K562 (cell line): ENCODE measurements at regions not wholly inside any gene's neighbourhood (a gene's known extent, or its start where the extent isn't known, plus 50 kb on each side); places are given as distances from the start of the nearest gene placed in this dataset.

Source experiments
- ATAC-seq: fragments of 200-7000 bp; cut with Tn5 transposase; 3 replicates; pipeline ENCODE4 v1.9.1; 2020; ENCODE audit warnings: moderate library complexity
- BruUV-seq: library from RNA; stranded (reverse); fragments of 400-500 nt; replicated peaks from 2 replicates; lab custom pipeline; 2021; lab: Mats Ljungman, UMichigan
- CTCF ChIA-PET: fragments of 300-600 bp; formaldehyde crosslinking; extraction: SDS; loops from one replicate; lab custom pipeline; 2021; ENCODE audit warnings: low intra/inter-chr PET ratio; lab: Yijun Ruan, JAX
- POLR2A ChIA-PET: fragments of 300-600, 350-650 bp; sonication (Branson Sonifier 250); formaldehyde crosslinking; extraction: SDS; loops from one replicate; lab custom pipeline; 2021; ENCODE audit warnings: antibody characterized with exemption, inconsistent platforms; lab: Yijun Ruan, JAX
- DNase-seq, 4 experiments: peaks; one replicate each; pipeline versions ENCODE4 v3.0.0 to v3.0.0-alpha.2; 2011 to 2018; ENCODE audit warnings: low spot score in 3 of 4, mixed read lengths in 3 of 4; ENCODE audit errors: extremely low read depth in 1 of 4
- FAIRE-seq: peaks from 2 replicates; lab custom pipeline; 2011; peaks lifted over from hg19 to GRCh38; lab: Jason Lieb, UNC
- H2AFZ ChIP-seq: 2 replicates; pipeline ENCODE4 v1.6.0; 2011; ENCODE audit warnings: low read depth, low read length, control low read depth, inconsistent platforms
- H3K27ac ChIP-seq: fragments of 200-600 bp; 3 replicates; pipeline ENCODE4 v1.8.0; 2011; ENCODE audit warnings: low read depth, mild to moderate bottlenecking, control low read depth, inconsistent platforms, low read length, moderate library complexity, mixed read lengths; ENCODE audit errors: extremely low read depth
- H3K27me3 ChIP-seq, 2 experiments: fragments of 300-600 bp in 1 of 2; 2 replicates in 1 of 2; 3 replicates in 1 of 2; pipeline versions ENCODE4 v1.6.0 to v1.8.0; 2011; ENCODE audit warnings: inconsistent platforms in 2 of 2, low read length in 2 of 2, mild to moderate bottlenecking in 1 of 2, mixed read lengths in 1 of 2, moderate library complexity in 1 of 2; ENCODE audit not compliant: control insufficient read depth in 2 of 2, insufficient read depth in 2 of 2
- H3K36me3 ChIP-seq: fragments of 300-600 bp; 3 replicates; pipeline ENCODE4 v1.8.0; 2011; ENCODE audit warnings: mild to moderate bottlenecking, low read length, inconsistent platforms; ENCODE audit not compliant: control insufficient read depth, insufficient read depth
- H3K4me1 ChIP-seq, 2 experiments: fragments of 200-600 bp in 1 of 2; replicated peaks in 1 of 2; 2 replicates in 1 of 2; 3 replicates in 1 of 2; pipeline versions ENCODE4 v1.5.1 to v1.8.0; 2011; ENCODE audit warnings: inconsistent platforms in 2 of 2, low read length in 2 of 2, mild to moderate bottlenecking in 1 of 2, mixed read lengths in 1 of 2, moderate library complexity in 1 of 2; ENCODE audit not compliant: control insufficient read depth in 2 of 2, insufficient read depth in 2 of 2
- H3K4me2 ChIP-seq: 2 replicates; pipeline ENCODE4 v1.6.1; 2011; ENCODE audit warnings: low read length, control low read depth, inconsistent platforms, mixed read lengths; ENCODE audit not compliant: insufficient read depth
- H3K4me3 ChIP-seq: fragments of 200-600 bp; sonication (generic), shearing (Covaris generic); 2 replicates; pipeline ENCODE4 v1.5.1; 2016; ENCODE audit warnings: control low read depth, inconsistent platforms
- H3K79me2 ChIP-seq: fragments of 200-600 bp; 3 replicates; pipeline ENCODE4 v1.8.0; 2011; ENCODE audit warnings: low read length, inconsistent platforms; ENCODE audit not compliant: control insufficient read depth, insufficient read depth
- H3K9ac ChIP-seq, 2 experiments: 2 replicates each; pipeline versions ENCODE4 v1.6.0 to v1.6.1; 2011; ENCODE audit warnings: low read depth in 2 of 2, low read length in 2 of 2, control low read depth in 1 of 2, inconsistent platforms in 1 of 2, mild to moderate bottlenecking in 1 of 2, mixed read lengths in 1 of 2; ENCODE audit not compliant: insufficient read depth in 1 of 2
- H3K9me1 ChIP-seq: one replicate; pipeline ENCODE4 v1.6.0; 2011; ENCODE audit warnings: inconsistent platforms, mild to moderate bottlenecking, low read length, moderate library complexity; ENCODE audit not compliant: control insufficient read depth, insufficient read depth
- H3K9me3 ChIP-seq: replicated peaks from 2 replicates; pipeline ENCODE4 v1.5.1; 2011; ENCODE audit warnings: low read depth, low read length, inconsistent platforms; ENCODE audit not compliant: control insufficient read depth, insufficient read depth
- H4K20me1 ChIP-seq: replicated peaks from 2 replicates; pipeline ENCODE4 v1.6.1; 2011; ENCODE audit warnings: low read length, inconsistent platforms, mixed read lengths; ENCODE audit not compliant: control insufficient read depth, insufficient read depth
- CEBPB ChIP-seq: fragments of 450-650 bp; IDR thresholded peaks from 2 replicates; pipeline ENCODE4 v1.6.1; 2016; ENCODE audit warnings: missing genetic modification characterization, missing compliant biosample characterization
- MCM5 ChIP-seq: fragments of 450-650 bp; IDR thresholded peaks from 2 replicates; pipeline ENCODE4 v1.6.1; 2016; ENCODE audit warnings: low read depth
- RFX1 ChIP-seq: fragments of 450-650 bp; IDR thresholded peaks from 2 replicates; pipeline ENCODE4 v1.6.1; 2016; ENCODE audit warnings: mild to moderate bottlenecking, moderate library complexity
- TBL1XR1 ChIP-seq, 2 experiments: IDR thresholded peaks; 2 replicates each; pipeline ENCODE4 v1.6.1; 2012; ENCODE audit warnings: improper control_type of control experiment in 2 of 2, low read length in 2 of 2, mild to moderate bottlenecking in 1 of 2
- ZNF551 ChIP-seq: fragments of 250-450 bp; sonication (Bioruptor Pico); IDR thresholded peaks from 2 replicates; pipeline ENCODE4 v1.5.0; 2021; ENCODE audit warnings: mild to moderate bottlenecking, moderate library complexity
- WGBS: fragments of 100-300 bp; shearing (Covaris generic); methylation state at CpG from one replicate; pipeline ENCODE4 v1.1.6; 2016; ENCODE audit warnings: low coverage, mixed read lengths; ENCODE audit not compliant: insufficient coverage; ENCODE audit errors: missing lambda C conversion rate; 5-methylcytosine and 5-hydroxymethylcytosine counted together
- in situ Hi-C: fragments of 300-500 bp; cut with MboI; formaldehyde crosslinking; loops from 4 replicates; pipeline ENCODE4 v1.15.0; 2018; ENCODE audit warnings: inconsistent platforms, mixed read lengths
- intact Hi-C: fragments of 100-400 bp; cut with micrococcal nuclease; formaldehyde crosslinking; loops from 2 replicates; pipeline ENCODE4 v1.14.2; 2022
- TF ChIP-seq, protein P1 (sequence below): sonication (generic); formaldehyde crosslinking; IDR thresholded peaks from 2 replicates; pipeline ENCODE4 v1.5.0; 2020; ENCODE audit warnings: missing genetic modification reagents
- TF ChIP-seq, protein P2 (sequence below): fragments of 250-450 bp; sonication (Bioruptor Pico); IDR thresholded peaks from 2 replicates; pipeline ENCODE4 v1.4.0; 2020; ENCODE audit warnings: mild to moderate bottlenecking, moderate library complexity
- TF ChIP-seq, protein P3 (sequence below): fragments of 450-650 bp; IDR thresholded peaks from 2 replicates; pipeline ENCODE4 v1.6.1; 2016; ENCODE audit warnings: low read depth
- TF ChIP-seq, protein P4 (sequence below): conservative IDR thresholded peaks from 2 replicates; pipeline ENCODE4 v1.6.1; 2011; ENCODE audit warnings: low read depth, mild to moderate bottlenecking, low read length; ENCODE audit not compliant: control insufficient read depth

DNA sequence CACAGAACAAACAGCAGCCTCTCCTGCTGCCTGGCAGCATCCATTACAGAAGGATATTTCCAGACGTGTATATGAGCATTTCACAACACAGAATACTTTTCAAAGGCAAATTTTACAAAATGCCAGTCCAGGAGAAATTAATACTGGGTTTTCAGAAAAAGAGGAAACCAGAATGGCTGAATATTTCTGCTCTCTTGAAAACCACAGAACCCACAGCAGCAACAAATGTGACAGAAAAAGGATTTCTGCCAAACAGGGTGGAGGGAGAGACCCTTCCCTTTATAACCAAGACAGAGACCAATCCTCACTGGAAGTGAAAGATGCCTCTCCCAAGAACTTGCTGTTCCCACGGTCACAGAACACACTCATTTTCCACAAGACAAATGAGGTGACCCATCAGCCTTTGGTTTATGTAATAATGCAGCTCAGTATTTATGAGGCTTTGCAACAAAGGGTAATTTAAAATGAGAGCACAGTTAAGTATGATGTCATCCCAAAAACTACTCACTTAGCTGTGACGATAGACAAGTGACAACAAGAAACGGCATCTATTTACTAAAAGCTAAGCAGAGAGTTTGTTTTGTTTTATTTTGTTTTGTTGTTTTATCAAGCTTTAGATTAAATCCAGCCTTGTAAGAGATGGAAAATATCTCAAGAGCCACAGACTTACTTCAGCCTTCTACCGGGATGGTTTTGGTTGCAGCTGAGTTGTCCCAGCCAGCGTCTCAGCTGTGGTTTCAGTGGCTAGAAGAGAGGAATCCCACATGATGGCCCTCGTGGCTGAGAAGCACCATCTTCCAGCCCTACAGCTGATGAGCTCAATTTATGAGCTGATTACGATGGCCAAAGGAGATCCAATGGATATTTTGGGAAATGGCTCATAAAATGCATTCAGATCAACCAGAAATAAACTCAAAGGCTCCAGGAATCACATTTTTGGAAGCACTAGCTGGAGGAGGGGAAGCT is 249.3 kb upstream of the AGAP1 start:
- no peaks in the 10 kb centered on the region for H3K9me1 ChIP-seq
- no peaks in the 10 kb centered on the region for H3K79me2 ChIP-seq
- no peak overlapping the region for H3K9ac ChIP-seq
- in situ Hi-C loops (no loop called here), intact Hi-C loops (no loop called here)
- H3K27ac ChIP-seq = no peak overlapping the region
- no peak for ATAC-seq
- H2AFZ ChIP-seq = no peak overlapping the region
- no peaks in the 10 kb centered on the region for H3K36me3 ChIP-seq
- FAIRE-seq = no peak
- no peak for DNase-seq
- peaks cover 0 to 27% of the 10 kb centered on the region in 2 experiments; a peak in 3 of 5 replicates for H3K27me3 ChIP-seq
- no peaks in the 10 kb centered on the region for H3K4me1 ChIP-seq
- H3K4me2 ChIP-seq = no peak overlapping the region
- H3K9me3 ChIP-seq = no peaks in the 10 kb centered on the region
- H4K20me1 ChIP-seq = no peaks in the 10 kb centered on the region
- WGBS = 0% methylated on average over 8 of the region's 8 CpGs
- POLR2A ChIA-PET = interaction anchor here (0.6 kb wide), 2 partner anchors 183 to 794 kb away, joined by 3 to 4 read pairs; no protein-coding TSS in a partner anchor
- no peak overlapping the region for H3K4me3 ChIP-seq
- BruUV-seq = no TSS peak
- CTCF ChIA-PET = no interaction called here
- TF ChIP-seq, protein P1, sequence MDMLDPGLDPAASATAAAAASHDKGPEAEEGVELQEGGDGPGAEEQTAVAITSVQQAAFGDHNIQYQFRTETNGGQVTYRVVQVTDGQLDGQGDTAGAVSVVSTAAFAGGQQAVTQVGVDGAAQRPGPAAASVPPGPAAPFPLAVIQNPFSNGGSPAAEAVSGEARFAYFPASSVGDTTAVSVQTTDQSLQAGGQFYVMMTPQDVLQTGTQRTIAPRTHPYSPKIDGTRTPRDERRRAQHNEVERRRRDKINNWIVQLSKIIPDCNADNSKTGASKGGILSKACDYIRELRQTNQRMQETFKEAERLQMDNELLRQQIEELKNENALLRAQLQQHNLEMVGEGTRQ (CRISPR knock-in tag) = no peak
- TF ChIP-seq MCM5 (no peak), ZNF551 (CRISPR knock-in tag) (no peak), RFX1 (no peak), TBL1XR1 (IDR thresholded peaks at IDR 0.05; ENCODE audit: low read length in 2 of 2) (no peak), CEBPB (no peak)
- TF ChIP-seq, protein P2, sequence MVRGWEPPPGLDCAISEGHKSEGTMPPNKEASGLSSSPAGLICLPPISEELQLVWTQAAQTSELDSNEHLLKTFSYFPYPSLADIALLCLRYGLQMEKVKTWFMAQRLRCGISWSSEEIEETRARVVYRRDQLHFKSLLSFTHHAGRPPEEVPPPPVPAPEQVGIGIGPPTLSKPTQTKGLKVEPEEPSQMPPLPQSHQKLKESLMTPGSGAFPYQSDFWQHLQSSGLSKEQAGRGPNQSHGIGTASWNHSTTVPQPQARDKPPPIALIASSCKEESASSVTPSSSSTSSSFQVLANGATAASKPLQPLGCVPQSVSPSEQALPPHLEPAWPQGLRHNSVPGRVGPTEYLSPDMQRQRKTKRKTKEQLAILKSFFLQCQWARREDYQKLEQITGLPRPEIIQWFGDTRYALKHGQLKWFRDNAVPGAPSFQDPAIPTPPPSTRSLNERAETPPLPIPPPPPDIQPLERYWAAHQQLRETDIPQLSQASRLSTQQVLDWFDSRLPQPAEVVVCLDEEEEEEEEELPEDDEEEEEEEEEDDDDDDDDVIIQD (CRISPR knock-in tag) = no peak
- TF ChIP-seq, protein P3, sequence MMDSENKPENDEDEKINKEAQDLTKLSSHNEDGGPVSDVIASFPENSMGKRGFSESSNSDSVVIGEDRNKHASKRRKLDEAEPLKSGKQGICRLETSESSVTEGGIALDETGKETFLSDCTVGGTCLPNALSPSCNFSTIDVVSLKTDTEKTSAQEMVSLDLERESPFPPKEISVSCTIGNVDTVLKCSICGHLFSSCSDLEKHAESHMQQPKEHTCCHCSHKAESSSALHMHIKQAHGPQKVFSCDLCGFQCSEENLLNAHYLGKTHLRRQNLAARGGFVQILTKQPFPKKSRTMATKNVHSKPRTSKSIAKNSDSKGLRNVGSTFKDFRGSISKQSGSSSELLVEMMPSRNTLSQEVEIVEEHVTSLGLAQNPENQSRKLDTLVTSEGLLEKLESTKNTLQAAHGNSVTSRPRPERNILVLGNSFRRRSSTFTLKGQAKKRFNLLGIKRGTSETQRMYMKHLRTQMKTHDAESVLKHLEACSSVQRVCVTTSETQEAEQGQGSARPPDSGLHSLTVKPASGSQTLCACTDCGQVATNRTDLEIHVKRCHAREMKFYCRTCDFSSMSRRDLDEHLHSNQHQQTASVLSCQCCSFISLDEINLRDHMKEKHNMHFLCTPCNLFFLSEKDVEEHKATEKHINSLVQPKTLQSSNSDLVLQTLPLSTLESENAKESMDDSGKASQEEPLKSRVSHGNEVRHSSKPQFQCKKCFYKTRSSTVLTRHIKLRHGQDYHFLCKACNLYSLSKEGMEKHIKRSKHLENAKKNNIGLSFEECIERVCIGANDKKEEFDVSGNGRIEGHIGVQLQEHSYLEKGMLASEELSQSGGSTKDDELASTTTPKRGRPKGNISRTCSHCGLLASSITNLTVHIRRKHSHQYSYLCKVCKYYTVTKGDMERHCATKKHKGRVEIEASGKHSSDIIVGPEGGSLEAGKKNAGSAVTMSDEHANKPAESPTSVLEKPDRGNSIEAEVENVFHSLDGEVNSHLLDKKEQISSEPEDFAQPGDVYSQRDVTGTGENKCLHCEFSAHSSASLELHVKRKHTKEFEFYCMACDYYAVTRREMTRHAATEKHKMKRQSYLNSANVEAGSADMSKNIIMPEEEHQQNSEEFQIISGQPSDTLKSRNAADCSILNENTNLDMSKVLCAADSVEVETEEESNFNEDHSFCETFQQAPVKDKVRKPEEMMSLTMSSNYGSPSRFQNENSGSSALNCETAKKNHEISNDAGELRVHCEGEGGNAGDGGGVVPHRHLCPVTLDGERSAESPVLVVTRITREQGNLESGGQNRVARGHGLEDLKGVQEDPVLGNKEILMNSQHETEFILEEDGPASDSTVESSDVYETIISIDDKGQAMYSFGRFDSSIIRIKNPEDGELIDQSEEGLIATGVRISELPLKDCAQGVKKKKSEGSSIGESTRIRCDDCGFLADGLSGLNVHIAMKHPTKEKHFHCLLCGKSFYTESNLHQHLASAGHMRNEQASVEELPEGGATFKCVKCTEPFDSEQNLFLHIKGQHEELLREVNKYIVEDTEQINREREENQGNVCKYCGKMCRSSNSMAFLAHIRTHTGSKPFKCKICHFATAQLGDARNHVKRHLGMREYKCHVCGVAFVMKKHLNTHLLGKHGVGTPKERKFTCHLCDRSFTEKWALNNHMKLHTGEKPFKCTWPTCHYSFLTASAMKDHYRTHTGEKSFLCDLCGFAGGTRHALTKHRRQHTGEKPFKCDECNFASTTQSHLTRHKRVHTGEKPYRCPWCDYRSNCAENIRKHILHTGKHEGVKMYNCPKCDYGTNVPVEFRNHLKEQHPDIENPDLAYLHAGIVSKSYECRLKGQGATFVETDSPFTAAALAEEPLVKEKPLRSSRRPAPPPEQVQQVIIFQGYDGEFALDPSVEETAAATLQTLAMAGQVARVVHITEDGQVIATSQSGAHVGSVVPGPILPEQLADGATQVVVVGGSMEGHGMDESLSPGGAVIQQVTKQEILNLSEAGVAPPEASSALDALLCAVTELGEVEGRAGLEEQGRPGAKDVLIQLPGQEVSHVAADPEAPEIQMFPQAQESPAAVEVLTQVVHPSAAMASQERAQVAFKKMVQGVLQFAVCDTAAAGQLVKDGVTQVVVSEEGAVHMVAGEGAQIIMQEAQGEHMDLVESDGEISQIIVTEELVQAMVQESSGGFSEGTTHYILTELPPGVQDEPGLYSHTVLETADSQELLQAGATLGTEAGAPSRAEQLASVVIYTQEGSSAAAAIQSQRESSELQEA = no peak
- TF ChIP-seq, protein P4, sequence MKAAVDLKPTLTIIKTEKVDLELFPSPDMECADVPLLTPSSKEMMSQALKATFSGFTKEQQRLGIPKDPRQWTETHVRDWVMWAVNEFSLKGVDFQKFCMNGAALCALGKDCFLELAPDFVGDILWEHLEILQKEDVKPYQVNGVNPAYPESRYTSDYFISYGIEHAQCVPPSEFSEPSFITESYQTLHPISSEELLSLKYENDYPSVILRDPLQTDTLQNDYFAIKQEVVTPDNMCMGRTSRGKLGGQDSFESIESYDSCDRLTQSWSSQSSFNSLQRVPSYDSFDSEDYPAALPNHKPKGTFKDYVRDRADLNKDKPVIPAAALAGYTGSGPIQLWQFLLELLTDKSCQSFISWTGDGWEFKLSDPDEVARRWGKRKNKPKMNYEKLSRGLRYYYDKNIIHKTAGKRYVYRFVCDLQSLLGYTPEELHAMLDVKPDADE = no peak
